Activated naive CD4-positive, alpha-beta T cell treated with Interleukin-2 at 50 U/mL for 16 hours (primary cell): ENCODE measurements at regions not wholly inside any gene's neighbourhood (a gene's known extent, or its start where the extent isn't known, plus 50 kb on each side); places are given as distances from the start of the nearest gene placed in this dataset.
"Not testable (repeated sequence)": the region's sequence is repeated elsewhere in the genome, so short reads cannot be mapped to it uniquely, and the experiment has no call there.

Source experiments
- DNase-seq: peaks from one replicate; pipeline ENCODE4 v3.0.0-alpha.2; 2020

DNA sequence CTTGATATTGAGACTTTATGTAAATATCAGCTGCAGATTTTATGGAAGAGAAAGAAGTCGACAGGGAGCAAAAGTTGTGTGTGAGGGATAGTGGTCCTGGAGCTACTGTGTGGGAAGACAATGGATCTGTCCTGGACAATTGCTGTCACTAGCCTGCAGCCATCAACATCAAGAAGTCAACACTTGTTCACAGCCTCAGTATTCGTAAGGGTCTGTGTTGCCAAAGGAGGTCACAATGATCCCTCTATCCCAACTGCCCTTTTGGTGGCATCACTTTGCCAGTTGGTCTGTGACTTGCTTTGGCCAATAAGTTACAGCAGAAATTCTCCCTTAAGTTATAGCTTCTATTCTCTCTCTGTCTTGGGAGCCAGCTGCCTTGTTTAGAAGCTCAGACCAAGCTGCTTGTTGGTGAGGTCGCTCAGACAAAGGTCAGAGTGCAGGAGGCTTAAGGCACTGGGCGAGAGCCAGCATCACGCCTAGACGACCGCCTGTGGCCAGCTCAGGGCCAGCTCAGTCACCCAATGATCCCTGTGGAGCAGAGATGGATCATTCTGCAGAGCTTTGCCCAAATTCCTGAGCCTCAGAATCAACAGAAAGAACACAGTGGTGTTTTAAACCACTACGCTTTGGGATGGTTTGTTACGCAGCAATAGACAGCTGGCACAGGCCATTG is 134.9 kb downstream of the RHOU start:
- DNase-seq, result no peak

DNA sequence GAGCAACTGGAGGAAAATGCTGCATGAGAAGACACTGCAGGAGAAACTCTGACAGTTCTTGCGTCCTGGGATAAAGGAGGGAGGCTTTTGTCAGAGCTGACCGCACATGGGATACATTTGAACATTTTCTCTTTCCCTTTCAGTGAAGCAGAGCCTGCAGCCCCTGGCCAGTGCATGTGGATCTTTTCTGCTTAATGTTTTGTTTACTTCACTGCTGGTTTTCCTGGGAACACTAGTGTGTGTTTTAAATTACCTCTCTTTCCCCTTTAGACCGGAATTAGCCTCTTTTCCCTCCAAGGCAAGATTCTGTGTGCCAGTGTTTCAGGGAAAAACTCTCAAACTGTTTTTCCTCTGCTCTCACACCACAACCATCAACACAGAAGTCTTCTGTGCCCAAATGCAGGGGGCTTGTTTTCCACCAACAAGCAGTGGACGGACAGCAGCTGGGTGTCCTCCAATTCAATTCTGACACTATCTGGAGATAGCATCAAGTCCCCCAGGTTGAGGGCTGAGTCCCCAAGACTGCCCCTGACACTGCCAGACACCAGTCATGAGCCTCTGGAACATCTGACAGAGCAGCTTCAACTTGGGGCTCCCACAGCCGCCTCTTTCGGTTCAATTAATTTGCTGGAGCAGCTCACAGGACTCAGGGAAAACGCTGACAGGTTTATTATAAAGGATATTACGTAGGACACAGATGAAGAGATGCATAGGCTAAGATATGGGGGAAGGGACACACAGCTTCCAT is 136.2 kb downstream of the RHOU start:
- DNase-seq, result no peak

DNA sequence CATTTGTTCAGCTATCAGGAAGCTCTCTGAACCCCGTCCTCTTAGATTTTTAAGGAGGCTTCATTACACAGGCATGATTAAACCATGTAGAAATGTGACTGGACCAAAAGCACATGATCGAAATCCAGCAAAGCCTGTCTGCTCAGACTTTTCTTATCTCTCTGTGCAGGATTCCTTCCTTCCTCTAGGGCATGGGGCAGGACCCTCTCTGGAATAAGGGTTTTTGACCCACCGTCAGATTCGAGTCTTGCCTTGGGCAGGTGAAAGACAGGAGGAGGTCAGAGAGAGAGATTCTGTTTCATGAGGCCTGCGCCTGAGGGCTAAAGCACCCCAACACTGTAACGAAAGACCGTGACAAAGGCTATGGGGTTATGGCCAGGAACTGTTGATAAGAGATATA is 136.8 kb downstream of the RHOU start:
- no peak for DNase-seq

DNA sequence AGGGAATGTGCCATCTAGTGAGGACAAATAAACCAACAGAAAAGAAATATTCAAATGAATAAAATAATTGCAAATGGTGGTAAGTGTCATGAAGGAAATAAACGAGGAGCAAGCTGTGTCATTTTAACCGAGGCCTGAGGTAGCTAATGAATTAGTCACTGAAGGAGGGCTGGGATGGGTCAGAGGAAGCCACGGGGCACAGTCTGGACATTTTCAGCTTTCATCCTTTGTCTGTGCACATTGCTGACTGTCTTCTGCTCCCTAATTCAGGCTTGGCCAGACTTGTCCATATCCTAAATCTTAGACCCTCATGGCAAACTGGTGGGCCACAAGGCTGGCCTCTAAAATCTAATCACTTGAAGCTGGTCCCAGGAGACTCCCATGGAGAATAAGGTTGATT is 138.4 kb downstream of the RHOU start:
- no peak for DNase-seq

DNA sequence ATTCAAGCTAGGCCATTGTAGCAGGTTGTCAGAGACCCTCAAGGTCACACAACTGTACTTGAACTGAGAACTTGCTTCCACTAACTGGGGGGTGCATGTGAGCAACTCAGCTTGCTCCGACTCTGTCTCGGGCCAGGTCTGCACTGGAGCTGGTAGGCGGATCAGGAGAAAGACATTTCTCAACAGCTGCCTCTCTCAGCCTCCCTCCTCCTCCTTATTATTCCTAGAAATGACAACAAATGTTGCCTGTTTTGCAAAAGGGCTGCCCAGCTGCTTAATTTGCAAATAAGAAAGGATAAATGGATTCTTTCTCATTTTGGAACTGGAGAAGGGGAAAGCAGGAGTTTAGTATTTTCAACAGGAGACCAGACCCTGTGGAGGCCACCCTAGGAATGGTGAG is 140.5 kb downstream of the RHOU start:
- DNase-seq, result no peak

DNA sequence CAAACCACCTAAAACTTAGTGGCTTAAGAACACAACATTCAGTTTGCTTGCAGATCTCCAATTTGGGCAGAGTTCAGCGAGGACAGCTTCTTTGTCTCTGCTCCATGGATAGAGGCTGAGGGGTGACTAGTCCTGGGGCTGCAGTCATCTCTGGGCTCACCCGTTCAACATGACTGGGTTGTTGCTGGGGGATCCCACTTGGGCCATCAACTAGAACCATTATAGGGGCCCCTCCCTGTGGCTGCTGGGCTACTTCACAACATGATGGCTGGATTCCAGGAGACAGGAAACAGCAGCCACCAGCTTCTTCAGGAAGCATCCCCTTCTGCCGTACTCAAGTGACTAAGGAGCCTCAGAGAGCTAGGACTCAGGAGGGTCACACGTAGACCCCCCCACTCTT is 140.9 kb downstream of the RHOU start:
- no peak for DNase-seq

DNA sequence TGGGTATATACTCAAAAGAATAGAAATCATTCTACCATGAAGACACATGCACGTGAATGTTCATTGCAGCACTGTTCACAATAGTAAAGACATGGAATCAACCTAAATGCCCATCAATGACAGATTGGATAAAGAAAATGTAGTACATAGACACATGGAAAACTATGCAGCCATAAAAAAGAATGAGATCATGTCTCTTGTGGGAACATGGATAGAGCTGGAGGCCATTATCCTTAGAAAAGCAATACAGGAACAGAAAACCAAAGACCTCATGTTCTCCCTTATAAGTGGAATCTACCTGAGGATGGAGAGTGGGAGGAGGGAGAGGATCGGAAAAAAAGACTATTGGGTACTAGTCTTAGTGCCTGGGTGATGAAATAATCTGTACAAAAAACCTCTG is 143.9 kb downstream of the RHOU start:
- no peak for DNase-seq

DNA sequence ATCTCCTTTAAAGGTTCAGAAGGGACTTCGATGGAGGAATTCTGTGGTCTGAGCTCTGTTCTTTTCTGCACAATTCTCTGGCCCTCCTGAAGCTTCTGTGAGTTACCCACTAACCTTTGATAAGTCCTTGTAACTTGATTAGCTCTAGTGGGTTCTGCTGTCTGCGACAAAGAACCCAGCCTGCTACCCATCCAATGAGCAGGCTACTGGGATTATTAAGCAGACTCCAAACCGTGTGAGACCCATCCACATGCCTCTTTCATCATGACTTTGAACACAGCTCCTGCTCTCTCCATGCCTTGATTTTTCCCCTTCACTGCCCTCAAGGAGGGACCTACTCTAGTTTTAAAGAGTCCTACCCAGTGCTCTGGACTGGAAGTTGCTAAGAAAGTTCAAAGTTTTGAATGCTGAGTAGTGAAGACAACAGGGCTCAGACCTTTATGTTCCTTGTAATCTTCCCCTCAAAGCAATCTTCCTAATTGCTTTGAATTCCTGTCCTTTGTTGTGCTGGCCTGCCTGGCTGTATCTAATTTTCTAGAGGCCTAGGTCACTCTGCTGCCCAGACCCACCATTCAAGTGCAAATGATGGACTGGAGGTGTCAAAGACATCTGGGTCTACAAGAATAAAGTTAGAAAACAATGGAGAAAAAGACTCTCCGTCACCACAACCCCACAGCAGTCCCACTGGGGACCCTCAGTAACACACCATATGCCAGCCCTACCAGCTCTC is 146.9 kb downstream of the RHOU start:
- no peak for DNase-seq

DNA sequence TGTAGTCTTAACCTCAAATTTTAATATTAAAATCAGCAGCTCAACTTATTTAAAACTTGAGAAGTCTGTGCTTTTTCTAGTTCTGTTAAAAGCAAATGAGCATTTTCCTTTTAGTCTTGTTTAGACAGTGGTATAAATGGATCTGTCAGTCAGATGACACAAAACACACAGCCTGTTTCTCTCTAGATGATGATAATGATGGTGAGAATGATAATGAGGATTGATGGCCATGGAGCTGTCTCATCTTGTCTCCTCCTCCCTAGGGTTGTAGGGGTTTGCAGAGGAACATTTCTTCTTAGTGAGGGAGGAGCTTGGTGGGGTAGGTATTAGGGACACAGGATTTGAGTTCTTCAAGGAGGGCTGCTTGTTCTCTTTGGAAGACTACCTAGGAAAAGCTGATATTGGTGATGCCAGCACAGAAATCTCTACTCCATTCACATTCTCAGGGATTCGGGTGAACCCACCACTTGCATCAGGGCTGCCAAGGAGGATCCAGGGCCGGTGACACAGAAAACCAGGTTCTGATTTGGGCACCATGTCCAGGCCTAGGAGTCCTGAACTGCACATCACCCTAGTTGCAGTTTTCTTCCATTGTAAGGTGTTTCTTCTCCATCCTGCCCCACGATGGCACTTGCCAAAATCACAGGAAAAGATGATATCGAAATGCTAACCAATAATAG is 147.6 kb downstream of the RHOU start:
- DNase-seq, result no peak

DNA sequence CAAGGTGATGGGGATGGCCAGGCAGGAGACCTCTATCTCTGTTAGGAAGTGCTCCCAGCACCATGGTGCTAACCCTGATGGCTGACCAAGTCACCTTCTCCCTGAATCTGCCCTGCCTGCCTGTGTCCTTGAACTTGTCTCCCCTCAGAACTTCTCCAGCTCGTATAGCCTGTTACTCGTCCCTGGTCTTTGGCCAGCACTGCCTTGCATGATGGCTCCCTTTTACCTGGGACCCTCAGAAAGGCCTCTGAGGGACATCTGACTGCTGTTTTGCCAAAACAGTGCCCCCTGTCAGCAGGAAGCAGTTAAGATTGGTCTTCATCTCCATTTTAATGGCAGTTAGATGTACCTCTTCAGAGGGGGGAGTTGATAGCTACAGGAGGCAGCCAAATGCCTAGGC is 148.3 kb downstream of the RHOU start:
- no peak for DNase-seq

DNA sequence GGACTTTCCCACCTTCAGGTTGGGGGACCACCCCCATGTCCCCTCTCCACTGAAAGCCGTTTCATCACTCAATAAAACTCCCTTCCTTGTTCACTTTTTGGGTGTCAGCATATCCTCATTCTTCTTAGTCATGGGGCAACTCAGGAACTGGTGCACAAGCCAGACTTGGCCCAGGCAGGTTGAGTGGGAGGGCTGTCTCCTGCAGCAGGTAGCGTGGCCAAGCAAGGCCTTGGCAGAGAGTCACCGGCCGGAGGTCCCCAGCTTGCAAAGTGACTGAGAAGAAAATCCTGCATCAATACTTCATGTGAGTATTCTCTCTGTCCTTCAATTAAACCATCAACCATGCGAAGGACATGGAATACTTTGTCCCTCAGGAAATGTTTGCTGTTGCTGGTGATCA is 148.9 kb downstream of the RHOU start:
- no peak for DNase-seq

DNA sequence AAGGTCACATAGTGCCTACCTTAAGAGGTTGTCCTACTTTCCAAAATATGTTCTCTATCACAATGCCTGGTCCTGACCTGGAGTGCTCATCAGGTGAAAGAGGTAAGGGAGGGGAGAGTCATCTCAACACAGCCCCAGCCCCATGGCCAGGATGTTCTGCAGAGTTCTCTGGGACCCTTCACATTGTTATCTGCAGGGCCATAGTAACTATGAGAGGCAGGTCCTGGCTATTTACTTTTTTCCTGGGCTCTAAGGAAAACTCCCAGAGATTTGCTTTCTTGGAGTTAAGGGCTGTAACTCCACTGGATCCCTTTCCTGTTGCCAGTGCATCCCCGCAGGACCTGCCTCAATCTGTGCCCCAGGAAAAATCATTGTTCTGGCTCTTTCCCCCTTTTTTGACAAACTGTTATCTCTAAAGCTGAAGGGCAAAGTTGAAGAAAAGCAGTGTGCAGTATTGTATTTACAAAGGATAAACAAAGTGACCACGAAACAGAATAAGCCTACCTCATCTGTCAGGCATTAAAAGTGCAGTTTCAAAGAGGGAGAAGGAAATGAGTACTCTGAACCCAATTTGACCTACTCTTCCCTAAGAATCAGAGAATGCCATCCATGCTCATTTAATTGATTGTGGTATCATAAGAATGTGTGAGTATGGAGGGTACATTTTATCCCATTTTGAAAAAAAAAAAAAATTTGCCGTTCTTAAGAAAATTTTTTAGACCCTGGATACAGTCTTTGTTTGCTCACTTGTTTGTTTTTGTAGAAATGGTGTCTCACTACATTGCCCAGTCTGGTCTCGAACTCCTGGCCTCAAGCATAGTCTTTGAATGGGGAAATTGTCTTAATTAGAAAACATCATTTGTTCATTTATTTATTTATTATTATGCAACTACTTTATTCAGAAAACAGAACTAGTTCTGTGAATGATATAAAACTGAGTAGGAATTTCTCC is 149.6 kb downstream of the RHOU start:
- no peak for DNase-seq

DNA sequence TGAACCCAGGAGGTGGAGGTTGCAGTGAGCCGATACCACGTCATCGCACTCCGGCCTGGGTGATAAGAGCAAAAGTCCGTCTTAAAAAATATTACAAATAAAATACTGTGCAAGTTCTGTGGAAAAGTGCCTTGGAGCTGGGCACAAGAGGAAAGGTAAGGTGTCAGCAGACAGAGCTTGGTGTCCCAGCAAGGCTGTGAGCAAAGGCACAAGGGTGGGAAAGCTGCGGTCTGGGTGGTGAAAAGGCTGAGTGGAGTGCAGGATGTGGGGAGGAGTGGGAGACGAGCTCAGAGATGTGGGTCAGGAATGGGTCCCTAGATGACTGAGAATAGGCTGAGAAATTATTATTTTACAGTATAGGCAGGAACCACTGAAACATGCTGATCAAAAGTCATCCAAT is 150.6 kb downstream of the RHOU start:
- DNase-seq, result no peak

DNA sequence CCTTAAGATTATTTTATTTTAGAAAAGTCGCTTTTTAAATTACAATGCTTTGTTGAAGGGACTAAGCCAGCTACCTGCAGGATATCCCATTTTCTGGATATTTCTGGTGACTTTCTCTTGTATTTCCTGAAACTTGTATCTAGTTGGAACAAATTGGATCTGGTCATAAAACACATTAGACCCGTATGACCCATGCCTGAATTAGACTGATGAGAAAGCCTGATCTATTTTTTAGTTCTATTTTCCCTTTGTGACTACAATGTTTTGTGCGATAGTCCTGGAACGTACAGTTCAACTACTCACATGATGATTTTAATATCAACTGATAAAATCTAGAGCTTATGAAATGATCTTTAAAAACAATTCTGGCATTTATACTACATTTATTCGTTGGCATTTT is 151.8 kb downstream of the RHOU start:
- DNase-seq, result no peak

DNA sequence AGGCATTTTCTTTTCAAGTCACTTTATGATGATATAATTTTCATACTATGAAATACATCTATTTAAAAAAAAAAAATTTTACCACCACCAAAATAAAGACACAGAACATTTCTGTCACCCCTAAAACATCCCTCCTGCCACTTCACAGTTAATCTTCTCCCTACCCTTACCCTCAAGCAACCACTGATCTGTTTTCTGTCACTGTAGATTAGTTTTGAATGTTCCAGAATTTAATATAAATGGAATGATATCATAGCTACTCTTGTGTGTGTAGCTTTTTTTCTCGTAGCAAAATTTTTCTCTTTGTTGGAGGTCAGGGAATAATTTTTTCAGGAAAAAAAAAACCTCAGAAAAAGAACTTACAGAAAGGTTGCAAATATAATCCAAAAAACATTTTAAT is 152.7 kb downstream of the RHOU start:
- DNase-seq, result no peak

DNA sequence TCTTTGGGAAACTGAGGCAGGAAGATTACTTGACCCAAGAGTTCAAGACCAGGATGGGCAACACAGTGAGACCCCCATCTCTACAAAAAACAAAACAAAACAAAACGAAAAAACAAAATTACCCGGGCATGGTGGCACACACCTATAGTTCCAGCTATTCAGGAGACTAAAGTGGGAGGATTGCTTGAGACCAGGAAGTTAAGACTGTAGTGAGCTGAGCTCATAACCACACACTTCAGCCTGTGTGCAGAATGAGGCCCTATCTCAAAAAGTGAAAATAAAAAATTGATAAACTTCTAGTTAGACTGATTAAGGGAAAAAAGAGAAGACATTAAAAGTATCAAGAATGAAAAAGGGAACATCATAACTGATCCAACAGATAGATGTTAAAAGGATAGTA is 154.0 kb downstream of the RHOU start:
- DNase-seq, result no peak

DNA sequence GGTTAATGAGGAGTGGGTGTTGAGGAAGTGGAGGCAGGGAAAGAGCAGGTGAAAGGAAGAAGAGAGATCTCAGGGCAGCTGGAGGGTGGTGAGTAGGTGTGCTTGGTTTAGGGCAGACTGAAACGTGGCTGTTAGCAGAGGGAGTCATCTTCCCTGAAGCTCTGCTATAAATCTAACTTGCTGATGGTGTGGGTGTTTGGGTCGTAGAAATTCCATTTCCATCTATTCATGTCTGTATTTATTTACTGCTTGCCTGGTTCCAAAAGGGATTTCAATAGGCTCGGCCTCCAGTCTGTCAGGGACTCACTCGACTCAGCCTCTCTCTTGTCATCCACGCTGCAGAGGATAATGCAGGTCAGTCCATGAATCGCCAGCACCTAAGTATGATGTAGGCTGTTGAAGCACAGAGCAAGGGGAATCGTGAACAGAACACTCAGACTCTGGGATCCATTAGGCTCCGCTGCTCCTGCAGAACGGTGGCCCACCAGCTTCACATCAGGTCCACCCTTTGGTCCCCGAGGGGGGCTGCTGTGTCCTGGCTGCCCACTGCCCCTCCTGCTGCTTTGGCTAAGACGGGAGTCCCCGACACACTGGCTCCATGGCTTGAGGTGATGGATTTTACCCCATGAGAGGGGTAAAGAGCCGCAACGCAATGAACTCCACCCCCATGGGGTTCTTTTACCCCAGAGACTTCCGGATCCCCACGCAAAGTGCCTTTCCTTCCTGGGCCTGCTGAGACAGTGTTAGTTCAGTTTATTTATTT is 156.2 kb downstream of the RHOU start:
- DNase-seq, result no peak

DNA sequence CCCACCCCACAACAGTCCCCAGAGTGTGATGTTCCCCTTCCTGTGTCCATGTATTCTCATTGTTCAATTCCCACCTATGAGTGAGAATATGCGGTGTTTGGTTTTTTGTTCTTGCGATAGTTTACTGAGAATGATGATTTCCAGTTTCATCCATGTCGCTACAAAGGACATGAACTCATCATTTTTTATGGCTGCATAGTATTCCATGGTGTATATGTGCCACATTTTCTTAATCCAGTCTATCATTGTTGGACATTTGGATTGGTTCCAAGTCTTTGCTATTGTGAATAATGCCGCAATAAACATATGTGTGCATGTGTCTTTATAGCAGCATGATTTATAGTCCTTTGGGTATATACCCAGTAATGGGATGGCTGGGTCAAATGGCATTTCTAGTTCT is 156.9 kb downstream of the RHOU start:
- DNase-seq, result not testable (repeated sequence)

DNA sequence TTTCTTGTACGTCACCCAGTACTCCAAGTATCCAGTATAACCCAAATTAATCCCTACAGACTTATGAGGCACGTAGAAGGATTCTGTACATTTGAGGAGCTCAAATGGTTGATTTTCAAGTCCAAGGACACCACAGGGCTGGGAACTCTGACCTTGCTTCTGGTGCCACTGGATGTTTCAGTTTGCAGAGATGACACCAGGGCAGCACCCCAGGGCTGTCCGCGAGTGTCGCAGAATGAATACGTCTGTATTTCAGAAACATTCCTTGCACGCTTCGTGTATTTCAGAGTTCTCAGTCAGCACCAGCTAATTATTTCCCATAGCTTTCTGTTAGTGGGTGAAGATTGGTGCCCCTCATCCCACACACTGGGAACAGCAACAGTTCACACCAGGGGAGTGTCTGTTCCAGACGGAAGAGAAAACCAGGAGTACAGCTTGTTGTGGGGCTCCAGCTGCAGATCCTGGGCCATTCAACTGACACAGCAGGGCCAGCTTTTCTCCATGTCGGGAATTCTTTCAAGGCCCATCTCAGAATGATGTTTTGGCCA is 159.2 kb downstream of the RHOU start:
- DNase-seq, result no peak

DNA sequence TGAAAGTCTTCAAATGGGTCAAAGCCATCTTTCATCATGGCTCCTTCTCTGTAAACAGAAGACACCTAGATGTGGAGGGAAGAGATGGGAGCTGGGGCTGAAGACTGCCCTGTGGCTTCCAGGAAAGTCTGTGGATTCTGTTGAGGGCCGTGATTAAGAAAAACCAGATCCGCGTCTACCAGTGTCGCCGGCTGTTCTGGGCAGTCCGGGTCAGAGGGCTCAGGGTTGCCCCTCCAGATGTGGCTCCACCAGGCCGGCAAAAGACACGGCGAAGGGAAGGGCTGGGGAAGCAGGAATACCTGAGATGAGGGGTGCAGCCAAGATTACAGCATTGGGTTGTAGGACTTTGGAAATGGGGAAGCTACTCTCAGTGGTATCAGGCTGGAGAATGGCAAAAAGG is 162.6 kb downstream of the RHOU start:
- DNase-seq, result no peak

DNA sequence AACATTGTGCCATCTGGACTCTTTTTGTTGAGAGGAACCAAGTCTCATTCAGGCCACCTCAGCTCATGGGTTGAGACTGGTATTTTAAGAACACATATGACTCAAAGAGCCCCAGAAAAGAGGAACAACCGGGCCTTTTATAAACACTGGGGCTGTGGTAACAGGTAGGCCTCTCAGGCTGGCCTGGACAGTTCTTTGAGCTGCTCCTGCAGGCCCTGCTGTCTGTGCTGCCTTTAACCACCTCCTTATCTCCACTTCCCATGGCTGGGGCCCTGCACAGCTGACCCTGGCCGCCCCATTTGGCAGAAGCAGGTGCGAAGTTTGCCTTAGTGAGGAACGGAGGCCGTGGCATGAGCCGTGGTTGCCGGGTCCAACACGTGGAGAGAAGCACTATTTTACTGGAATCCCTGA is 163.3 kb downstream of the RHOU start:
- DNase-seq, result no peak
